ENCODE measurements at regions not wholly inside any gene's neighbourhood (a gene's known extent, or its start where the extent isn't known, plus 50 kb on each side); places are given as distances from the start of the nearest gene placed in this dataset.

DNA sequence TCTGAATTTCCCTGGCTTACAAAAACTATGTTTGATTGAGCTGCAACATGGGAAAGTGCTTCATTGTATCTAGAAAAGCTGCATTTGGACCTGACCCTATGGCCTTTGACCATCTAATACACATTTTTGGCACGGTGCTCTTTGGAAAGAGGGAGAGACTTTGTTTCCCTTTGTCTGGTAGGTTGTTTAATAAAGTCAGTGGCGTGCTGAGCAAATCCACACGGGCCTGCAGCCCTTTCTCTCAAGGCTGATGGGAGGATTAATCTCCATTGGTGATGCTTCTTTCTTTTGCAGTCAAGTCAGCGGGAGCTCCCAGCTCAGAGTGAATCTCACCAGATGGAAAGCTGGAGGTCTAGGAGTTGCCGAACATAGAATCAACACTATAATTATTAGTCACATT, 314.7 kb upstream of the CNR1 start:
- WGBS (ENCODE audit: insufficient coverage) = 100% methylated on average over 1 of the region's 5 CpGs
- H3K9me3 ChIP-seq (ENCODE audit: control extremely low read depth in 1 of 3, control insufficient read depth in 2 of 3, insufficient read depth in 1 of 3, low read length in 2 of 3) = peaks cover 0 to 4% (median 2%) of the 10 kb centered on the region in 3 donors
- no peak overlapping the region for H3K4me3 Mint-ChIP-seq
- H3K9ac ChIP-seq (ENCODE audit: low read length) = no peak overlapping the region
- intact Hi-C loops (cut with micrococcal nuclease) = no loop called here
- no peaks in the 10 kb centered on the region for H3K27me3 Mint-ChIP-seq
- ChIA-PET POLR2A (no interaction called here), CTCF (no interaction called here)
- TF ChIP-seq, protein P1, sequence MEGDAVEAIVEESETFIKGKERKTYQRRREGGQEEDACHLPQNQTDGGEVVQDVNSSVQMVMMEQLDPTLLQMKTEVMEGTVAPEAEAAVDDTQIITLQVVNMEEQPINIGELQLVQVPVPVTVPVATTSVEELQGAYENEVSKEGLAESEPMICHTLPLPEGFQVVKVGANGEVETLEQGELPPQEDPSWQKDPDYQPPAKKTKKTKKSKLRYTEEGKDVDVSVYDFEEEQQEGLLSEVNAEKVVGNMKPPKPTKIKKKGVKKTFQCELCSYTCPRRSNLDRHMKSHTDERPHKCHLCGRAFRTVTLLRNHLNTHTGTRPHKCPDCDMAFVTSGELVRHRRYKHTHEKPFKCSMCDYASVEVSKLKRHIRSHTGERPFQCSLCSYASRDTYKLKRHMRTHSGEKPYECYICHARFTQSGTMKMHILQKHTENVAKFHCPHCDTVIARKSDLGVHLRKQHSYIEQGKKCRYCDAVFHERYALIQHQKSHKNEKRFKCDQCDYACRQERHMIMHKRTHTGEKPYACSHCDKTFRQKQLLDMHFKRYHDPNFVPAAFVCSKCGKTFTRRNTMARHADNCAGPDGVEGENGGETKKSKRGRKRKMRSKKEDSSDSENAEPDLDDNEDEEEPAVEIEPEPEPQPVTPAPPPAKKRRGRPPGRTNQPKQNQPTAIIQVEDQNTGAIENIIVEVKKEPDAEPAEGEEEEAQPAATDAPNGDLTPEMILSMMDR (IDR thresholded peaks at IDR 0.05) = no peak
- TF ChIP-seq EZH2 (IDR thresholded peaks at IDR 0.05; ENCODE audit: borderline replicate concordance, insufficient read depth, low read depth, low read length, poor library complexity, severe bottlenecking) = no peak
- no peaks in the 10 kb centered on the region for H3K4me1 ChIP-seq (ENCODE audit: control insufficient read depth in 2 of 2, insufficient read depth in 2 of 2, low read length in 2 of 2)
- H3K27ac Mint-ChIP-seq = no peak overlapping the region
- DNase-seq (no peak), ATAC-seq (ENCODE audit: low read depth) (no peak)
- H3K27ac ChIP-seq (ENCODE audit: low read length in 2 of 2) = no peak overlapping the region
- no peaks in the 10 kb centered on the region for H3K79me2 ChIP-seq (ENCODE audit: control insufficient read depth, insufficient read depth, low read length)
- peaks cover 5% of the 10 kb centered on the region for H3K9me3 Mint-ChIP-seq (ENCODE audit: insufficient read depth)
- no peaks in the 10 kb centered on the region for H3K36me3 ChIP-seq (replicated peaks in 1 of 2; ENCODE audit: control extremely low read depth in 1 of 2, control insufficient read depth in 1 of 2, extremely low read depth in 1 of 2, insufficient read depth in 2 of 2, low read length in 1 of 2)
- H4K20me1 ChIP-seq (ENCODE audit: control insufficient read depth, insufficient read depth, low read length, poor library complexity, severe bottlenecking) = no peaks in the 10 kb centered on the region
- no peaks in the 10 kb centered on the region for H3K27me3 ChIP-seq (replicated peaks in 1 of 4; ENCODE audit: control extremely low read depth in 1 of 4, control insufficient read depth in 3 of 4, insufficient read depth in 4 of 4, low read length in 3 of 4)
- no peak overlapping the region for H2AFZ ChIP-seq (ENCODE audit: insufficient read depth, low read depth, low read length, poor library complexity, severe bottlenecking)
- H3K4me1 Mint-ChIP-seq = no peaks in the 10 kb centered on the region
- no peak overlapping the region for H3K4me3 ChIP-seq (ENCODE audit: control extremely low read depth in 1 of 5, extremely low read depth in 1 of 5, insufficient read depth in 1 of 5, low read depth in 2 of 5, low read length in 4 of 5)
- H3K4me2 ChIP-seq (replicated peaks; ENCODE audit: low read depth, low read length, poor library complexity, severe bottlenecking) = no peak overlapping the region

DNA sequence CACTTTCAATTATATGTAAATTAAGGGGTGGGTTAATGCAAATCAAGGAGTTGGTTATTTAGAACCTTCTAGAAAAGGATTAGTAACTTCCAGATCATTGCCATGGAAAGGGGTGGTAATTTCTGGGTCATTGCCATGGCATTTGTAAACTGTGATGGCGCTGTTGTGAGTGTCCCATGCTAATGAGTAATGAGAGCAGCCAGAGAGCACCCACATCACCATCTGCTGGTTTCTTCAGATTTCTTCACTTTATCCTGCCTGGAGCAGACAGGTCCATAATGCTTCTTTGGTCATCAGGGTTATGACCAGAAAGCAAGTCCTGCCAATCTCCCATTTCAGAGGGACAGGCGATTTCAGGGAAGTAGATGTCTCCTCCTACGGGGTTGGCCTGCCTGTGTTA, 311.3 kb upstream of the CNR1 start:
- H3K4me3 Mint-ChIP-seq = no peak overlapping the region

More for the DNA sequence above, 311.3 kb upstream of the CNR1 start:
- Histone ChIP-seq H3K27ac (ENCODE audit: low read length in 2 of 2) (no peak overlapping the region), H3K4me3 (ENCODE audit: control extremely low read depth in 1 of 5, extremely low read depth in 1 of 5, insufficient read depth in 1 of 5, low read depth in 2 of 5, low read length in 4 of 5) (no peak overlapping the region), H2AFZ (ENCODE audit: insufficient read depth, low read depth, low read length, poor library complexity, severe bottlenecking) (no peak overlapping the region), H3K9me3 (ENCODE audit: control extremely low read depth in 1 of 3, control insufficient read depth in 2 of 3, insufficient read depth in 1 of 3, low read length in 2 of 3) (peaks cover 0 to 2% (median 0%) of the 10 kb centered on the region in 3 donors), H3K4me2 (replicated peaks; ENCODE audit: low read depth, low read length, poor library complexity, severe bottlenecking) (no peak overlapping the region), H3K27me3 (replicated peaks in 1 of 4; ENCODE audit: control extremely low read depth in 1 of 4, control insufficient read depth in 3 of 4, insufficient read depth in 4 of 4, low read length in 3 of 4) (no peaks in the 10 kb centered on the region), H4K20me1 (ENCODE audit: control insufficient read depth, insufficient read depth, low read length, poor library complexity, severe bottlenecking) (no peaks in the 10 kb centered on the region), H3K4me1 (ENCODE audit: control insufficient read depth in 2 of 2, insufficient read depth in 2 of 2, low read length in 2 of 2) (no peaks in the 10 kb centered on the region), H3K9ac (ENCODE audit: low read length) (no peak overlapping the region), H3K79me2 (ENCODE audit: control insufficient read depth, insufficient read depth, low read length) (no peaks in the 10 kb centered on the region), H3K36me3 (replicated peaks in 1 of 2; ENCODE audit: control extremely low read depth in 1 of 2, control insufficient read depth in 1 of 2, extremely low read depth in 1 of 2, insufficient read depth in 2 of 2, low read length in 1 of 2) (no peaks in the 10 kb centered on the region)
- H3K9me3 Mint-ChIP-seq (ENCODE audit: insufficient read depth) = no peaks in the 10 kb centered on the region
- 64% methylated on average over 2 of the region's 3 CpGs for WGBS (ENCODE audit: insufficient coverage)
- POLR2A ChIA-PET = no interaction called here
- intact Hi-C loops (cut with micrococcal nuclease) = no loop called here
- no peaks in the 10 kb centered on the region for H3K4me1 Mint-ChIP-seq
- DNase-seq (no peak), ATAC-seq (ENCODE audit: low read depth) (no peak)
- no peak overlapping the region for H3K27ac Mint-ChIP-seq
- CTCF ChIA-PET = no interaction called here
- peaks cover 4% of the 10 kb centered on the region for H3K27me3 Mint-ChIP-seq
- TF ChIP-seq, protein P1 (IDR thresholded peaks at IDR 0.05) = no peak
- TF ChIP-seq EZH2 (IDR thresholded peaks at IDR 0.05; ENCODE audit: borderline replicate concordance, insufficient read depth, low read depth, low read length, poor library complexity, severe bottlenecking) = no peak

Measured in B cell (primary cell).